Kidney epithelial cell (primary cell): ENCODE measurements at regions not wholly inside any gene's neighbourhood (a gene's known extent, or its start where the extent isn't known, plus 50 kb on each side); places are given as distances from the start of the nearest gene placed in this dataset.

ENCODE experiments used
- DNase-seq: peaks from one replicate; pipeline ENCODE4 v3.0.0-alpha.2; 2010; ENCODE audit warnings: low read depth
- H3K27me3 ChIP-seq: 2 replicates; pipeline ENCODE4 v1.6.0; 2011; ENCODE audit warnings: low read length; ENCODE audit not compliant: control insufficient read depth, insufficient read depth
- H3K36me3 ChIP-seq: 2 replicates; pipeline ENCODE4 v1.5.1; 2011; ENCODE audit warnings: low read length; ENCODE audit not compliant: control insufficient read depth, insufficient read depth
- H3K4me3 ChIP-seq: 2 replicates; pipeline ENCODE4 v1.5.1; 2011; ENCODE audit warnings: low read depth, mild to moderate bottlenecking, control low read depth, low read length
- TF ChIP-seq, protein P1 (sequence below): IDR thresholded peaks from 2 replicates; pipeline ENCODE4 v1.5.1; 2011; ENCODE audit warnings: mild to moderate bottlenecking, moderate library complexity, low read length, control low read depth, inconsistent platforms; ENCODE audit not compliant: insufficient read depth, poor library complexity, severe bottlenecking

DNA sequence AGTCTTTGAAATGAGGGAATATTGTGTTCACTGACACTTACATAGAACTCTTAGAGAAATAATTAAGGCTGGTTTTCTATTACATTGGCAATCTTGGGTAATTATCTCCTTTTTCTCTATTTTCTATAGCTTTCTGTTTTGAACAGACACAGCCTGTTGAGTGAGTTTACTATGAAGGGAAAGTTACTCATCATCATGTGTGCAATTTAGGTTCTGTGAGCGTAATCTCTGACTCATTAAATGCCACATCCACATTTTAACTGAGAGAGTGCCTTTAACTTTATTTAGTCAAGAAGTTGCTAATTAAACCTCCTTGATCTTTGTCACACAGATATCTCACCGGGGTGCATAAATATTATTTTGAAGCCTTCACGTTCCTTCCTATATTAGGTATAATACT, 174.0 kb upstream of the SLC8A1 start:
- TF ChIP-seq, protein P1, sequence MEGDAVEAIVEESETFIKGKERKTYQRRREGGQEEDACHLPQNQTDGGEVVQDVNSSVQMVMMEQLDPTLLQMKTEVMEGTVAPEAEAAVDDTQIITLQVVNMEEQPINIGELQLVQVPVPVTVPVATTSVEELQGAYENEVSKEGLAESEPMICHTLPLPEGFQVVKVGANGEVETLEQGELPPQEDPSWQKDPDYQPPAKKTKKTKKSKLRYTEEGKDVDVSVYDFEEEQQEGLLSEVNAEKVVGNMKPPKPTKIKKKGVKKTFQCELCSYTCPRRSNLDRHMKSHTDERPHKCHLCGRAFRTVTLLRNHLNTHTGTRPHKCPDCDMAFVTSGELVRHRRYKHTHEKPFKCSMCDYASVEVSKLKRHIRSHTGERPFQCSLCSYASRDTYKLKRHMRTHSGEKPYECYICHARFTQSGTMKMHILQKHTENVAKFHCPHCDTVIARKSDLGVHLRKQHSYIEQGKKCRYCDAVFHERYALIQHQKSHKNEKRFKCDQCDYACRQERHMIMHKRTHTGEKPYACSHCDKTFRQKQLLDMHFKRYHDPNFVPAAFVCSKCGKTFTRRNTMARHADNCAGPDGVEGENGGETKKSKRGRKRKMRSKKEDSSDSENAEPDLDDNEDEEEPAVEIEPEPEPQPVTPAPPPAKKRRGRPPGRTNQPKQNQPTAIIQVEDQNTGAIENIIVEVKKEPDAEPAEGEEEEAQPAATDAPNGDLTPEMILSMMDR = no peak
- peak; percentile 68 for DNase-seq
- Histone ChIP-seq H3K36me3 (no peaks in the 10 kb centered on the region), H3K4me3 (no peak overlapping the region), H3K27me3 (no peaks in the 10 kb centered on the region)

DNA sequence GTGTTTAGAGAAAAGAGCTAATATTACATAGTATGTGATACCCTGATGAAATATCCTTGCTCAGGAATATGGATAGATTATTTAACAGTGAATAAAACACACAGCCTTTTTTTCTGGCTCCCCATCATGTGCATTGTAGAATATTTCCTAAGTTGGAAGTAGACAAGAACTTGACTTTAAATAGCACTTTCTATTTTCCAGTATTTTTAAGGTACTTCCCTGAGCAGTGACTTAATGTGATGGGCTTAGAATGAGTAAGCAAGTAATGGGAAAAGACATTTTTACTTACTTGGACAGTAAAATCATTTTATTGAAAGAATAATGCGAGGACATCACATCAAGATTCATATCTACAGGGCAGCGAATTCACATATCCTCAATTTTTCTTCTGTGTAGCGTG, 176.7 kb upstream of the SLC8A1 start:
- no peaks in the 10 kb centered on the region for H3K36me3 ChIP-seq
- no peaks in the 10 kb centered on the region for H3K27me3 ChIP-seq
- no peak for DNase-seq
- H3K4me3 ChIP-seq = no peak overlapping the region
- TF ChIP-seq, protein P1 = no peak

DNA sequence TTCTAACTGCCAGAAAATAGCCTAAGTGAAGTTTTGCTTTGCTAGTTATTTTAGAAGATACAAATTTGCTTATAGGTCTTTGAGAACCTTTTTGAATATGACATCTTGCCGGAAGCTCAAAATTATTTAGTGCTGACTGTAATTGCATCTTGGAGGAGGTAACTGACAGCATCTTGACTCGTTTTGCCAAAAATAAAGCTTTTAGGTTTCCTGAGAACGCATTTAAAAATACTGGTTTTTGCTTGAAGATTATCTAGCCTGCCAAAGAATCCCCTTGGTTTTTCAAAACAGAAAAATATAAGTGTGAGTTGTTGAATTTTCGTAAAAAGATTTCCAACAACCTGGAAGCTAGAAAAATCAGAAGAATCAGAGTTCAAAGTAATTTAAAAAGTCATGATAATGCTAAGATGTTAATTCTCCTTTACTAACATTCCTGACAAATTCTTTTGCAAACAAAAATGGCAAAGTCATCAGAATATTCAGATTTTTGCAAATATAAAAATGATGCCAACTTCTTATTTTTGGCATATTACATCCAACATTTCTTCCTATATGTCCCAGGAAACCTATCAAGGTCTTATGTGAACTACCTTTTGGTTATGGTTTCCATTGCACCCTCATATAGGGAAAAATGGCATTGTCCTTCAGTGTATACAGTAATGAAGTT, 178.0 kb upstream of the SLC8A1 start:
- no peaks in the 10 kb centered on the region for H3K36me3 ChIP-seq
- DNase-seq = no peak
- TF ChIP-seq, protein P1 = no peak
- H3K4me3 ChIP-seq = no peak overlapping the region
- H3K27me3 ChIP-seq = no peaks in the 10 kb centered on the region

DNA sequence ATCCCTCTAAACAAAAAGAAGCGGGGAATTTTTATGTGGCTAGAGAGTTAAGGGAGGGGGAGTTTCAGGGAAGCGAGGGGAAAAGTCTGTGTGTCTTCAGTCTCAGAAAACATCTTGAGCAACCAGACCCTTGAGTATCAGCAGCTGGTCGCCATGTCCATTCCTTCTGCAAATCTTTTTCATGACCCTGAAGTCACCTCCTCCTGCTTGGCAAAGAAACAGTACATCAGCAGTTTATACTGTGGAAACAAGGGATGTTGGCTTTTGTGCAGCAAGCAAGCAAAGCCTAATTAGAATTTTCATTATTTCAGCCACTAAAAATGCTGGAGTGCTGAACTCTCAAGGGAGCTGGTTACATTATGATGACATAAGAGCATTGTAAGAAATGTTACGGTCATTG, 187.4 kb upstream of the SLC8A1 start:
- Histone ChIP-seq H3K36me3 (no peaks in the 10 kb centered on the region), H3K4me3 (no peak overlapping the region), H3K27me3 (no peaks in the 10 kb centered on the region)
- DNase-seq = no peak
- TF ChIP-seq, protein P1 = no peak

DNA sequence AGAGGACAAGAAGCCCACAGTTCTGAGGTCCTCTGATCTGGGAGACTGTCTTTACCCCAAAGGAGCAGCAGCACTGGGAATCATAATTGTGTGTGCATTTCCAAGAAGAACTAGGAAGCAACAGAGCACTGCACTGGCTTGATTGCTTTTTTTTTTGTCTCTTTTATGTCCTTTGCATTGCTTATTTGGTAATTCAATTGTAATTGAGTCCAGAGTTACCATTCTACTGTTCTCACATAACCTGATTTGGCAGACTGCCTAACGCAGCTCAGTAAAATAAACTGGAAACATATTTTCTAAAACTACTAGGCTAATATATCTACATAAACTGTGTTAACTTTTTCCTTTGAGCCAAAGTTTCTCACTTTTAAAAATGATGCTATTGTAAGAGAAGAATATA, 190.3 kb upstream of the SLC8A1 start:
- Histone ChIP-seq H3K4me3 (no peak overlapping the region), H3K27me3 (no peaks in the 10 kb centered on the region), H3K36me3 (no peaks in the 10 kb centered on the region)
- TF ChIP-seq, protein P1 = no peak
- no peak for DNase-seq

DNA sequence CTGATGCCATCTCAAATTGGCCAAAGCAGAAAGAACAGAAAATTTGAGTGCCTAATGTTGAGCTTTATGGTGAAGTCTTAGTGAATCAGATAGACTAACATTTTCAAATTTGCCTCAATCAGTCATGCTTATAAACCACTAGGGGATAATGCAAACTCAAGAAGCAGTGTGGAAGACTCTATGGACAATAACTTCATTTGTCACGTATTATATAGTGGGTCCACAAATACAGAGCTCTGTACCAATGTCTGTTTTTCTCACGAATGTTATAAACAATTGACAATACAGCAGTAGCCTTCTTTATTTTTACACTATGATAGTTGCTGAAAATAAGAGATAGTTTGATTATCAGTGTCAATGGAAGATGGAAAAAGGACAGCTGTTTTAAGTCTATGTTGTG, 190.8 kb upstream of the SLC8A1 start:
- no peaks in the 10 kb centered on the region for H3K27me3 ChIP-seq
- TF ChIP-seq, protein P1 = no peak
- H3K4me3 ChIP-seq = no peak overlapping the region
- DNase-seq = no peak
- no peaks in the 10 kb centered on the region for H3K36me3 ChIP-seq
